ENCODE measurements at regions not wholly inside any gene's neighbourhood (a gene's known extent, or its start where the extent isn't known, plus 50 kb on each side); places are given as distances from the start of the nearest gene placed in this dataset.
"Not testable (repeated sequence)": the region's sequence is repeated elsewhere in the genome, so short reads cannot be mapped to it uniquely, and the experiment has no call there.

GRCh38 chr11:130979386-130979972, 63.2 kb upstream of the SNX19 start:
- FAIRE-seq: no peak
- DNase-seq (ENCODE audit: low spot score): no peak

- DNase-seq (ENCODE audit: low spot score) (no peak), FAIRE-seq (no peak)
These were observed 64.0 kb upstream of the SNX19 start for GRCh38 chr11:130980071-130980862.

GRCh38 chr11:130984241-130984640, 68.0 kb upstream of the SNX19 start:
- FAIRE-seq: not testable (repeated sequence)

GRCh38 chr11:130992788-130993187, 76.5 kb upstream of the SNX19 start:
- FAIRE-seq (no peak), DNase-seq (ENCODE audit: low spot score) (no peak)

More at GRCh38 chr11:130984241-130984640, 68.0 kb upstream of the SNX19 start:
- not testable (repeated sequence) for DNase-seq (ENCODE audit: low spot score)

DNA sequence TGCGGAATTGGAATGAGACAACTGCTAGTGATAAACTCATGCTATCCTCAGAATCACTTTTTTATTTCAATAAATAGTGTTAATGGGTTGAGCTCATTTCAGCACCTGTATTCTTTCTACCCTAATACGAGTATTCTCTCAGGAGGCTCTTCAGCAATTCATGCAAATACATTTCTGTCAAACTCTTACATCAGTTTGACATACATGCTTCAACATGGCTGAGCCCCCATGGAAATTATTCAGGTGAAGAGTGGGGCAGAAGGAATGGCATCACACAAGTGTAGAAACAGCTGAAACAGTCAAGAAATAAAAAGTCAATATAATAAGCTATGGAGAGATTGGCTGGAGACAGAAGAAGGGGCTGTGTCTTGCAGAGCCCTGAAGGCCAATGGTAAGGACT, 77.8 kb upstream of the SNX19 start:
- FAIRE-seq: no peak
- DNase-seq (ENCODE audit: low spot score): no peak

DNA sequence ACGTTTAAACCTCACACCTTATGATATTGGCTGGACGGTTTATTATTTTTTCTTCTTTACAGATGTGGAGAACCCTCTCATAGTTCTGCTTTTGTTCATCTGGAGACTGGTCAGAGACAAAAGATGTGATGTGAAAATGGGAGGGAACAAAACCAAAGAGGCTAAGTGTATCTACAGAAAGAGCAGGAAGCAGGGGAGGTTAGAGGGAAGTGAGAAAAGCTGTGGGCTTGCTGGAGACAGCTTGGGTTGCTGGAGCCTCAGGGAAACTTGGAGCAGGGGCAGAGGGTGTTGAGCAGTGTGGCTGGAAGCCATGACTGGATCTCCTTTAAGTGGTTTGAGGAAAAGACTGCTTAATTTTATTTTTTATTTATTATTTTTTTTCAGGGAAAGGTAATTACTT, 79.0 kb upstream of the SNX19 start:
- no peak for DNase-seq (ENCODE audit: low spot score)
- no peak for FAIRE-seq

DNA sequence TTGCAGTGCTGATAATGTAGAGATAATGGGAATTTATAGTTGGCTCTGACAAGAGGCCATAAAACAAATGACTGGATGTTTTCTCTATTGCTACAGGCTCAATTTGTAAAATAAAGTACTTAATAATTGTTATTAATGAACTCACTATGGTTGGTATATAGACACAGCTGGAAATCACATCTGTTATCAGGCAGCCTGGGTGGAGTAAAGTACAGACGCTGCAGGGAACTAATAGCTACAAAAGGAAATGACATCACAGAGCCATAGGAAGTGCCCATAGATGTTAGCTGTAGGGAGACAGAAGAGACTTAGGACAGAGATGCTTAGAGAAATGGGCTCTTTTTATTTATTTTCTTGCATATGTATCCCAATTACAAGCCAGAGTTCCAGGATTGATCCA, 81.0 kb upstream of the SNX19 start:
- DNase-seq (ENCODE audit: low spot score) (no peak), FAIRE-seq (no peak)

GRCh38 chr11:130999086-130999485, 82.8 kb upstream of the SNX19 start:
- FAIRE-seq (no peak), DNase-seq (ENCODE audit: low spot score) (no peak)

DNA sequence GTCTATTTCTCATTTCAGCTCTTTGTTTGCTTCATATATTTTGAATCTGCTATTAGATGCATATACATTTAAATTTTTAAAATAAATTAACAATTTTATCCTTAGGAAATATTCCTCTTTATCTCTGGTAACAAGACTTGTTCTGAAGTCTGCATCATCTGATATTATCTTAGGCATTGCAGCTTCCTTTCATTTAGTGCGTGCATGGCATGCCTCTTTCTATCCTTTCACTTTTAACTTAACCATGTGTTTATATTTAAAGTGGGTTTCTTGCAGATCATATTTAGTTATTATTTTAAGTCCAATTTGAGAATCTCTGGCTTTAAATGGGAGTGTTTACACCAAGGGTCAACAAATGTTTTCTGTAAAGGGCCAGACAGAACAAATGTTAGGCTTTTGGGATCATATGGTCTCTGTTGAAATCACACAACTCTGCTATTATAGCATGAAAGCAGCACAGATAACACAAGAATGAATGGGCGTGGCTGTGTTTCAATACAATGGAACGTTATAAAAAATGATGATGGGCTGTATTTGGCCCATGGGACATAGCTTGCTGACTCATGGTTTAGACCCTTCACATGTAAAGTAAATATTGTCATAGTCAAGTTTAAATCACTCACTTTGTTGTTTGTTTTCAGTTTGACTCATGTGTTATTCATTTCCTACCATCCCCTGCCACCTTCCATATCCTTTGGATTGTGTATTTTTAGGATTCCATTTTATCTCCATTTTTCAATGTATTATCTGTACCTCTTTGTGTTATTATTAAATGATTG, 83.9 kb upstream of the SNX19 start:
- DNase-seq (ENCODE audit: low spot score) (peak; percentile 68), FAIRE-seq (peak; percentile 64)

DNA sequence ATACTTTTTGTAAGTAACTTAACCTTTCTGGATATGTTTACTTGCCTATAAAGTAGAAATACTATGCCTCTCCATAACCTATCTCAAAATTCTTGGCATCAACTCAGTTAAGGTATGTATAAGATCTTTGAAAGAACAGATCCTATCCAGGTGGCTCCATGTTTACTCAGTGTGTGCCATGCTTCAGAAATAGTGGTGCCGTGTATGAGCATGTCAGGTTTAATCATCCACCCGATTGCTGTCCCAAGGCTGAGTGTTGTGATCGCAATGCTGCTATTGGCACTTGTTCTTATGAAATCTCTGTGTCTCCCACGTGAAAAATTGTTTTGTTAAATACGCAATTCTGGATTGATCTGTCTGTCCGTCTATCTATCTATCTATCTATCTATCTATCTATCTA, 85.9 kb upstream of the SNX19 start:
- no peak for FAIRE-seq

DNA sequence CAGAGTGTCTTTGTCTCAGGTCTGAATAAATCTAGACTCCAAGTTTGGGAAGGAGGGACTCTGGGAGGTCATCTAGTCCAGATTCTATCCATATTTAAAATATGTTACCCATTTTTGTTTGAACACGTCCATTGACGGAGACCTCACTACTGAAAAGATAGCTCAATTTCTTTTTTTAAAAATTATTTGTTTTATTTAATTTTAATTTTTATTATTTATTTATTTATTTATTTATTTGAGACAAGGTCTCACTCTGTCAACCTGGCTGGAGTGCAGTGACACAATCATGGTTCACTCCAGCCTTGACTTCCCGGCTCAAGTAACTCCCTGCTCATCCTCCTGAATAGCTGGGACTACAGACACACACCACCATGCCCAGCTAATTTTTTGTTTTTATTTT, 89.5 kb upstream of the SNX19 start:
- FAIRE-seq (no peak), DNase-seq (ENCODE audit: low spot score) (no peak)

More for the DNA sequence above, 85.9 kb upstream of the SNX19 start:
- no peak for DNase-seq (ENCODE audit: low spot score)

- FAIRE-seq (no peak), DNase-seq (ENCODE audit: low spot score) (no peak)
These were observed 108.7 kb upstream of the SNX19 start for GRCh38 chr11:131025020-131025419.

GRCh38 chr11:131025421-131026125, 109.3 kb upstream of the SNX19 start:
- FAIRE-seq (no peak), DNase-seq (ENCODE audit: low spot score) (no peak)

DNA sequence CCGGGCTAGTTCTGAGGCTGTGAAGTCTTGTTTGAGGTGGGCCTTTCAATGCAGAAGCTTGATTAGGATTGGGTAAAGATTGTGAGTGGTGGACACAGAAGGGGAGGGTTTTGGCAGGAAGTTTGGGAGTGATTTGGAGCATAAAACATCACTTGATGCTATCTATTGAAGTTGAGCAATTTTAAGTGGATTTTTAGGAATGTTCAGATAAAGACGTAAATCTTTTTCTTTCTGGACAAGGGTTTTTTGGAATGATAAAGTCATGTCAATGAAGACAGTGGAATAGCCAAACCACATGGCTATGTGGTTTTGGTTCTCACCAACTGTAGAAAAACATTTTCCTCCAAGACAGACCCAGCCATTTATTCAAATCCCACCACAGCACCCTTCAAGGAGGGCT, 111.2 kb upstream of the SNX19 start:
- no peak for FAIRE-seq
- DNase-seq (ENCODE audit: low spot score): no peak

GRCh38 chr11:131033151-131033651, 116.9 kb upstream of the SNX19 start:
- FAIRE-seq: peak; percentile 93
- peak; percentile 95 for DNase-seq (ENCODE audit: low spot score)

DNA sequence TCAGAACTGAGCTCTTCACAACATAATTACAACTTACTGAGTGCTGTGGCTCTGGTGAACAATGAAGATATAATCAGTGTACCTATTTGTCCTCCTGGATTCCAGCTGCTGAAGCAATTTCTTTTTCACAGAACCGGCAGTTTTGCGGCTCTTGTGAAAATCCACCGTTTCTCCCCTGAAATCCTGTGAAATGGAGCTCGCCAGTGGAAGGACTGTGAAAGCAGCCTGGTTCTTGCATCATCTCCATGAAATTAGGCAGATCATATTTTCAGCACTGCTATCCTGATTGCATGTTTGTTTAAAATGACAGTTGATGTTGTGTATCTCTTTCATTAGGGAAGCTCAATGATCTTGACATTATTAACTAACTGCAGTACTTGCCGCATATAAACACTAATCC, 120.2 kb upstream of the SNX19 start:
- DNase-seq (ENCODE audit: low spot score) (no peak), FAIRE-seq (no peak)

DNA sequence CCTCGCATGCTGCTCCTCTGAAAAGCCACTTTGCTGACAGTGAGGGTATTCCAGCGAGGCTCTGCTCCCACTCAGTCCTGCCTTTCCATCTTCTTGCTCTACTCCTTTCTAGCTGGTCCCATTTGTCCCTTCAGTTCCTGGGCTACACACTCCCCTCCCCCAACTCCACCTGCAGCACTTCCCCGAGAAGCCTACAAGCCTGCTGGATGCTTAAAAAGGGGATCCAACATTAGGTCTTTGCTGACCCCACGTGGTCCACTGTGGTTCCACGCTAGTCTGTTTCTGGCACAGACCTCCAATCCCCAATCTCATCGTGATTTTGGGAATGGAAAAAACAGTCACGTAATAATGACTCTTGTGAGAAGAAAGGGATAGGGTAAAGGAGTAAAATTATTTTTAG, 121.6 kb upstream of the SNX19 start:
- FAIRE-seq: no peak
- DNase-seq (ENCODE audit: low spot score): no peak

GRCh38 chr11:131038597-131038996, 122.3 kb upstream of the SNX19 start:
- no peak for FAIRE-seq
- no peak for DNase-seq (ENCODE audit: low spot score)

DNA sequence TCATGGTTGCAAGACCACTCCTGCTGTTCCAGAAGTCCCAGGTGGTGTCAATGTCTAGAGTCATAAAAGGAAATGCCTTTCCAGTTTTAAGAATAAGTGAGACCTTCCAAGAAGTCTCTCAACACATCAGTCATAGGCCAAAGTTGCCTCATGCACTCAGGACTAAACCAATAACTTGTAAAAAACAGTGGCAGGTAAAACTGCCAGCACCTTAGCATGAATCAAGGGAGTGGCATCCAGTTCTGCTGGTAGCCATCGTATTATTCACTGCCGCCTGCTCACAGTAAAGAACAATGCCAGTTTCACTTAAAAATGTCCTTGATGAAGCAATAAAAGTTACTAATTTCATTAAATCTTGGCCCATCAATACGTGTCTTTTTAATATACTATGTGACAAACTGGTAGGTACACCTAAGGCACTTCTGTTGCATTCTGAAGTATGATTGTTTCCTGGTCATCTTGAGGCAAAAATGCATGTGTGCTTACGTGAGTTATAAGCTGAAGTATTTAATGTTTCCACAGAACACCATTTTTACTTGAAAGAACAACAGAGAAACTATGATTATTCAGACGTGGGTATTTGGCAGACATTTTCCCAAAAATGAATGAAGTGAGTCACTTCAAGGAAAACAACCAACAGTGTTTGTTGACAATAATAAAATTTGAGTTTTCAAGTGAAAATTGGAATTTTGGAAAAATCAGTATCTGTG, 125.2 kb upstream of the SNX19 start:
- FAIRE-seq: no peak
- DNase-seq (ENCODE audit: low spot score): no peak

DNA sequence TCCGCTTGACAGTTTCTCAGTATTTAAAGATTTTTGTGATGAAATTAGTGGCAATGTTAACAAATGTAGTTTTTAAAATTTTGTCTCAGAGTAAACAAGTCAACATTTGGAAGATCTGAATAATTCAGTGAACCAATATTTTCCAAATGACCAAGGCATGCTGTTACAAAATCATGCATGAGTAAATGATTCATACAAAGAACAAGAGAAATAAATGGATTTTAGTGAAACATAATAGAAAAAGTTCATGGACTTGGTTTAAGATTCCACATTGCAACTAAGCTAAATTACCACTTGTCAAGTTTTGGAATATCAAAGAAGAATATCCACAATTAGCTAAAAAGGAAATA, 125.7 kb upstream of the SNX19 start:
- no peak for DNase-seq (ENCODE audit: low spot score)
- no peak for FAIRE-seq

DNA sequence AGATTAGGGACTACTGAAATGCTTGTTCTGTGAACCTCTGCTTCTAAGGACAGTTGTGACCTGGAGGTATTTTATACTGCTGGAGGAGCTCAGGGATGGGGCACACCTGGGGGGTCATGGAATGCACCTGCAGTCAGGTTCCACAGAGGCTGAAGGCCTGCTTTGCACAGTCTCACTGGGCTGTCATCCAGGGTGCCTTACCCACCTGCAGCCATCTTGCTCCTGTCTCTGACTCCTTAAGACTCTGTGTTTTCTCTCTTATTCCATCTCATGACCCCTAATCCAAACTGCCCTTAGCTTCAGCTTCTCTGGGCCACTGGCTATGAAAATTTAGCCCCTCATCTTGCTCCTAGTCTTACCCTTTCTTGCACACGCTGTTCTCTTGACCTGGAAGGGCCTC, 127.0 kb upstream of the SNX19 start:
- FAIRE-seq: no peak
- DNase-seq (ENCODE audit: low spot score): no peak

Data from RCC 7860 (cell line).